GM23338 (cell line): ENCODE measurements at regions not wholly inside any gene's neighbourhood (a gene's known extent, or its start where the extent isn't known, plus 50 kb on each side); places are given as distances from the start of the nearest gene placed in this dataset.

Experiments
- ATAC-seq: fragments of 200-7000 bp; cut with Tn5 transposase; 3 replicates; pipeline ENCODE4 v1.9.1; 2020
- DNase-seq: peaks from one replicate; pipeline ENCODE4 v3.0.0-alpha.2; 2015; ENCODE audit warnings: low spot score
- H2AFZ ChIP-seq: fragments of 200-600 bp; sonication (generic); 2 replicates; pipeline ENCODE4 v1.8.0; 2016; ENCODE audit warnings: antibody characterized with exemption, mild to moderate bottlenecking, moderate library complexity
- H3F3A ChIP-seq: fragments of 200-600 bp; sonication (generic); replicated peaks from 2 replicates; pipeline ENCODE4 v1.8.0; 2017; ENCODE audit warnings: antibody characterized with exemption, mixed run types, low read depth
- H3K27ac ChIP-seq: fragments of 200-600 bp; sonication (generic); 2 replicates; pipeline ENCODE4 v1.6.1; 2016; ENCODE audit warnings: low read depth
- H3K27me3 ChIP-seq: fragments of 200-600 bp; sonication (generic); 2 replicates; pipeline ENCODE4 v1.8.0; 2016; ENCODE audit warnings: mild to moderate bottlenecking, mixed run types, moderate library complexity; ENCODE audit not compliant: insufficient read depth
- H3K36me3 ChIP-seq: fragments of 200-600 bp; sonication (generic); 2 replicates; pipeline ENCODE4 v1.8.0; 2016; ENCODE audit warnings: mild to moderate bottlenecking; ENCODE audit not compliant: insufficient read depth
- H3K4me1 ChIP-seq: fragments of 200-600 bp; sonication (generic); 2 replicates; pipeline ENCODE4 v1.8.0; 2016; ENCODE audit warnings: mild to moderate bottlenecking, moderate library complexity; ENCODE audit not compliant: insufficient read depth
- H3K4me2 ChIP-seq: fragments of 200-600 bp; sonication (generic); 2 replicates; pipeline ENCODE4 v1.7.1; 2017; ENCODE audit warnings: mixed run types
- H3K4me3 ChIP-seq: fragments of 200-600 bp; sonication (generic); 2 replicates; pipeline ENCODE4 v1.6.1; 2016; ENCODE audit warnings: mixed run types
- H3K79me2 ChIP-seq: fragments of 200-600 bp; sonication (generic); replicated peaks from 2 replicates; pipeline ENCODE4 v1.8.0; 2017; ENCODE audit warnings: mild to moderate bottlenecking; ENCODE audit not compliant: insufficient read depth
- H3K9me2 ChIP-seq: fragments of 200-600 bp; sonication (generic); 2 replicates; pipeline ENCODE4 v1.8.0; 2017; ENCODE audit not compliant: insufficient read depth
- H4K20me1 ChIP-seq: fragments of 200-600 bp; sonication (generic); replicated peaks from 2 replicates; pipeline ENCODE4 v1.8.0; 2017; ENCODE audit warnings: mild to moderate bottlenecking; ENCODE audit not compliant: insufficient read depth
- H3K27ac Mint-ChIP-seq: 2 replicates; pipeline ENCODE4 v1.8.0; 2020; ENCODE audit warnings: inconsistent platforms, mild to moderate bottlenecking, moderate library complexity, mixed read lengths
- H3K27me3 Mint-ChIP-seq: 3 replicates; pipeline ENCODE4 v1.8.0; 2022; ENCODE audit warnings: low read depth, mild to moderate bottlenecking, moderate library complexity, mixed read lengths, inconsistent platforms; ENCODE audit not compliant: insufficient read depth, poor library complexity
- H3K36me3 Mint-ChIP-seq: 3 replicates; pipeline ENCODE4 v1.8.0; 2021; ENCODE audit warnings: low read depth, mild to moderate bottlenecking, inconsistent platforms, moderate library complexity, mixed read lengths
- H3K4me1 Mint-ChIP-seq: 3 replicates; pipeline ENCODE4 v1.8.0; 2020; ENCODE audit warnings: mild to moderate bottlenecking, inconsistent platforms, mixed read lengths
- H3K4me3 Mint-ChIP-seq: 3 replicates; pipeline ENCODE4 v1.8.0; 2021; ENCODE audit warnings: moderate library complexity, mild to moderate bottlenecking, inconsistent platforms, mixed read lengths
- H3K9me3 Mint-ChIP-seq: 3 replicates; pipeline ENCODE4 v1.8.0; 2020; ENCODE audit warnings: moderate library complexity, mild to moderate bottlenecking, inconsistent platforms, mixed read lengths
- CREB1 ChIP-seq: fragments of 250-450 bp; sonication (Bioruptor Pico); IDR thresholded peaks from 2 replicates; pipeline ENCODE4 v1.5.0; 2020; ENCODE audit warnings: low read depth, mild to moderate bottlenecking, moderate library complexity
- CTCF ChIP-seq, 2 experiments: fragments of 200-600 bp in 1 of 2; sonication (generic) in 1 of 2; conservative IDR thresholded peaks; 2 replicates each; pipeline versions ENCODE4 v1.5.1 to v1.6.1; 2016 to 2017; ENCODE audit warnings: antibody characterized with exemption in 2 of 2, low read depth in 2 of 2, mild to moderate bottlenecking in 2 of 2, moderate library complexity in 1 of 2
- ETS1 ChIP-seq: IDR thresholded peaks from 2 replicates; pipeline ENCODE4 v1.6.1; 2016; ENCODE audit warnings: antibody characterized with exemption
- EZH2 ChIP-seq: fragments of 200-600 bp; sonication (generic); IDR thresholded peaks from one replicate; pipeline ENCODE4 v1.8.0; 2017; ENCODE audit warnings: antibody characterized with exemption, mild to moderate bottlenecking, low read depth; ENCODE audit not compliant: unreplicated experiment
- EZH2phosphoT487 ChIP-seq: fragments of 200-600 bp; sonication (generic); IDR thresholded peaks from one replicate; pipeline ENCODE4 v1.8.1; 2018; ENCODE audit warnings: antibody characterized with exemption; ENCODE audit not compliant: unreplicated experiment
- JUNB ChIP-seq: IDR thresholded peaks from one replicate; pipeline ENCODE4 v1.6.1; 2016; ENCODE audit warnings: antibody characterized with exemption; ENCODE audit not compliant: unreplicated experiment
- NANOG ChIP-seq: IDR thresholded peaks from 2 replicates; pipeline ENCODE4 v1.6.1; 2016; ENCODE audit warnings: antibody characterized with exemption, borderline replicate concordance
- POLR2AphosphoS5 ChIP-seq: IDR thresholded peaks from 2 replicates; pipeline ENCODE4 v1.6.1; 2016; ENCODE audit warnings: antibody characterized with exemption, low read depth
- REST ChIP-seq: IDR thresholded peaks from one replicate; pipeline ENCODE4 v1.6.1; 2018; ENCODE audit warnings: antibody characterized with exemption; ENCODE audit not compliant: unreplicated experiment
- STAT1 ChIP-seq: IDR thresholded peaks from one replicate; pipeline ENCODE4 v1.6.1; 2016; ENCODE audit warnings: antibody characterized with exemption; ENCODE audit not compliant: unreplicated experiment
- ZNF114 ChIP-seq: fragments of 250-450 bp; sonication (Bioruptor Pico); IDR thresholded peaks from 2 replicates; pipeline ENCODE4 v1.5.0; 2020; ENCODE audit warnings: mild to moderate bottlenecking, moderate library complexity
- ZNF331 ChIP-seq: fragments of 250-450 bp; sonication (Bioruptor Pico); IDR thresholded peaks from 2 replicates; pipeline ENCODE4 v1.5.0; 2020; ENCODE audit warnings: low read depth, mild to moderate bottlenecking, moderate library complexity
- ZNF462 ChIP-seq: fragments of 250-450 bp; sonication (Bioruptor Pico); IDR thresholded peaks from 2 replicates; pipeline ENCODE4 v1.5.0; 2020; ENCODE audit warnings: mild to moderate bottlenecking, moderate library complexity

- no peak overlapping the region for H2AFZ ChIP-seq
- no peak overlapping the region for H3K27ac Mint-ChIP-seq
- H3K9me2 ChIP-seq, result no peaks in the 10 kb centered on the region; the same call in 1 of the 2 replicates
- H3K36me3 ChIP-seq, result no peaks in the 10 kb centered on the region
- DNase-seq (no peak), ATAC-seq (no peak)
- H3K4me3 ChIP-seq, result no peak overlapping the region
- no peaks in the 10 kb centered on the region for H3K79me2 ChIP-seq
- no peak overlapping the region for H3K4me2 ChIP-seq
- no peaks in the 10 kb centered on the region for H4K20me1 ChIP-seq
- no peaks in the 10 kb centered on the region for H3F3A ChIP-seq
- H3K4me1 ChIP-seq, result peaks cover 5% of the 10 kb centered on the region
- no peaks in the 10 kb centered on the region for H3K36me3 Mint-ChIP-seq
- H3K4me1 Mint-ChIP-seq, result peaks cover 23% of the 10 kb centered on the region
- peaks cover 2% of the 10 kb centered on the region for H3K27me3 Mint-ChIP-seq
- H3K27ac ChIP-seq, result no peak overlapping the region
- no peaks in the 10 kb centered on the region for H3K27me3 ChIP-seq
- no peak overlapping the region for H3K4me3 Mint-ChIP-seq
- no peak for TF ChIP-seq EZH2
- no peak for TF ChIP-seq ZNF114 (CRISPR knock-in tag)
- TF ChIP-seq POLR2AphosphoS5, result no peak
- TF ChIP-seq NANOG, result no peak
- no peak for TF ChIP-seq ZNF462 (CRISPR knock-in tag)
- no peak for TF ChIP-seq EZH2phosphoT487
- no peak for TF ChIP-seq ETS1
- TF ChIP-seq REST, result no peak
- no peak for TF ChIP-seq CTCF (conservative IDR thresholded peaks at IDR 0.05; ENCODE audit: low read depth in 2 of 2)
- TF ChIP-seq JUNB, result no peak
- no peak for TF ChIP-seq ZNF331 (CRISPR knock-in tag)
- TF ChIP-seq STAT1, result no peak
- no peak for TF ChIP-seq CREB1 (CRISPR knock-in tag)
- no peaks in the 10 kb centered on the region for H3K9me3 Mint-ChIP-seq
Observed at GRCh38 chr3:177405191-177405672, 207.9 kb upstream of the TBL1XR1 start.
